ENCODE measurements at regions not wholly inside any gene's neighbourhood (a gene's known extent, or its start where the extent isn't known, plus 50 kb on each side); places are given as distances from the start of the nearest gene placed in this dataset.
"Not testable (repeated sequence)": the region's sequence is repeated elsewhere in the genome, so short reads cannot be mapped to it uniquely, and the experiment has no call there.

GRCh38 chr5:36786448-36787012 lies 90.0 kb upstream of the NIPBL start:
- DNase-seq, result no peak

GRCh38 chr5:36787365-36788093 lies 89.0 kb upstream of the NIPBL start:
- no peak for DNase-seq

GRCh38 chr5:36790847-36791246 lies 85.7 kb upstream of the NIPBL start:
- no peak for DNase-seq

GRCh38 chr5:36792560-36793180 lies 83.9 kb upstream of the NIPBL start:
- DNase-seq, result no peak

- no peak for DNase-seq
Observed at GRCh38 chr5:36795366-36795765, 81.2 kb upstream of the NIPBL start.

GRCh38 chr5:36796155-36796554 lies 80.4 kb upstream of the NIPBL start:
- no peak for DNase-seq

- no peak for DNase-seq
Observed at GRCh38 chr5:36801523-36801922, 75.0 kb upstream of the NIPBL start.

- DNase-seq, result no peak
Observed at GRCh38 chr5:36802187-36802586, 74.4 kb upstream of the NIPBL start.

- DNase-seq, result not testable (repeated sequence)
Observed at GRCh38 chr5:36813249-36813648, 63.3 kb upstream of the NIPBL start.

GRCh38 chr5:36815871-36816270 lies 60.7 kb upstream of the NIPBL start:
- DNase-seq, result no peak

GRCh38 chr5:36820900-36821299 lies 55.7 kb upstream of the NIPBL start:
- peak; percentile 90 for DNase-seq

GRCh38 chr5:36826694-36827093 lies 49.9 kb upstream of the NIPBL start:
- no peak for DNase-seq
